Raji (cell line): ENCODE measurements at regions not wholly inside any gene's neighbourhood (a gene's known extent, or its start where the extent isn't known, plus 50 kb on each side); places are given as distances from the start of the nearest gene placed in this dataset.

Experiments used
- POLR2A ChIP-seq: IDR thresholded peaks from 2 replicates; pipeline ENCODE4 v1.6.1; 2011; ENCODE audit warnings: low read depth, low read length, control low read depth; ENCODE audit not compliant: insufficient read depth

DNA sequence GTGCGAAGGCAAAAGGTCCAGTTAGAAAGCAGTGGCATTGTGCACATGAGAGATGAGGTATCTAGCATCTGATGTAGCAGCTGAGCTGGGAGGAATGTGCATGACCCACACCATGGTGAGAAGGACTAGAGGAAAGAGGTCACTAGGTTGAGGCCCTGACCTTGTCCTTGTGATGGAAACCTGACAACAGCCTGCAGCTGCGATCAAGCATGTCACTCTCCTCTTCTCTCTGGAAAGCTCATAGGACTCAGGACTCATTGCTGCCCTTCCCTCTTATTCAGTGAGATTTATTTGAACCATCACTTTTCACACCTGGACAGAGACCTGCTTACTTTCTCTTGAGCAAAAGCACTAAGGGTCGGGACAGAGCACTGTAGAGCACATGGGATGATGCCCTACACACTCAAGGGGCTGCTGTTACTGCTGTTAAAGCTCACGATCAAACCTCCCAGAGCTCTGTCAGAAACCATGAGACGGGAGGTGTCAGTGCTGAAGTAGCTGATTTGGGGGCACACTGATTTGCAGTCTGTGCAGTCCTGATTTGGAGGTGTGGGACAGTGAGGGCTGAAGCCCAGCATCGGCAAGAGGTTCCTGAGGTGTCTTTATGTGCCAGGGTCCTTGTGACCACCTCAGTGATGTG is 104.3 kb downstream of the VPREB1 start:
- no peak for TF ChIP-seq POLR2A

DNA sequence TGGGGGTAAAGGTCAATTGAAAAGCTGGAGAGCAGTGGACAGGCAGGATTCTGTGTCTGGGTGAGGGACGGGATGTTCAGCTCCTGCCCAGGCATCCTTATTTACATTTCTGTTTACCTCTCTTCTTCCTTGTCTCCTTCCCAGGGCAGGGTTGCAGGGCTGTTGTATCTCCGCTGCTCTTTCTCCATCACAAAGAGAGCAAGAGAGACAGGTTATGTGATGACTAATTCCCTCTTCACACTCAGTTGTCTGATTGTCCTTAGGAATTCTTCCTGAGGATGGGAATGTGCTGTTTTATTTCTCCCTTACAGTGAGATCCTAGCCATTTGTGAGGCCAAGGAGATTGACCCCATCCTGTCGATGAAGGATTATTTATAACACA is 104.9 kb downstream of the VPREB1 start:
- no peak for TF ChIP-seq POLR2A

DNA sequence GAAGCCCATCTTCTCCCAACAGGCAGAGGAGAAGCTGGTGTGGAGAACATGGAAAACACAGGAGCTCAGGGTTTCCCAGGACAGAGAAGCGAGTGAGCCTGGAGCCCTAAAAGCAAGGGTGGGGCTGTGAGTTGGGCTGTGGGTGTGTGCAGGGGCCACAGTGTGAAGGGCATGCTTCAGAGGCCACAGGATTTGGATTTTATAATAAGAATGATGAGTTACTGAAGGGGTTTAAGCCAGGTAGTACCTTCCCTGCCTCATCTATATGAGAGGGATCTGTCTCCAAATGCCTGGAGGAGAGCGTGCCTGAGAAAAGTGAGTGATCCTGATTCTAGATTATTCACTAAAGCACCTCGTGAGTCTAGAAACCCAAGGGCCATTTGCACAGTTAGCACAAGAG is 106.8 kb downstream of the VPREB1 start:
- TF ChIP-seq POLR2A, result no peak

DNA sequence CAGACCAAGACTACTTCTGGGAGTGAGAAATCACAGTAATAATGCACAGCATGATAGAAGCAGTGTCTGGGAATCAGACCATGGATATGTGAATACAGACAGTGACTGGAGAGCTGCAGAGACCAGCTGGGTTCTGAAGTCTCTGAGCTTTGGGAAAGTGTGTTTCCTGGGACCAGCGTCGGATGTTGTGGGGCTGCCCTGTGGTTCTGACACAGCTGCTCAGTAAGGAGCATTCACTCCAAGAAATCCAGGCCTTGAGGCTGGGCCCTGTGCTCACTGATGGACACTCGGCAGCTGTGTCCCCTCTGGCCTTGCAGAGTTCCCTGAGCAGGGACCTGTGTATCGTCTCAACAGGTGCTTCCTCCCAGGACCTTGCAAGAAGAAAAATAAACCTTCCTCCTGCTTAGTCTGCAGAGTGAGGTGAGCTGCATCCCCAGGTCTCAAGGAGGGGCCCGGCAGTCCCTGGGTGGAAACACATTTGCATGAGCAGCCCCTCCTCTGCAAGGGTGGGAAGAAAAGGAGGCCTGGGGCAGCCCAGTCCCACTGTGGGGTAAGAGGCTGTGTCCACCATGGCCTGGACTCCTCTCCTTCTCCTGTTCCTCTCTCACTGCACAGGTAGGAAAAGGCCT is 107.9 kb downstream of the VPREB1 start:
- TF ChIP-seq POLR2A, result 0 out of 2 replicates have a peak, but pooled peaks have one; percentile 18

DNA sequence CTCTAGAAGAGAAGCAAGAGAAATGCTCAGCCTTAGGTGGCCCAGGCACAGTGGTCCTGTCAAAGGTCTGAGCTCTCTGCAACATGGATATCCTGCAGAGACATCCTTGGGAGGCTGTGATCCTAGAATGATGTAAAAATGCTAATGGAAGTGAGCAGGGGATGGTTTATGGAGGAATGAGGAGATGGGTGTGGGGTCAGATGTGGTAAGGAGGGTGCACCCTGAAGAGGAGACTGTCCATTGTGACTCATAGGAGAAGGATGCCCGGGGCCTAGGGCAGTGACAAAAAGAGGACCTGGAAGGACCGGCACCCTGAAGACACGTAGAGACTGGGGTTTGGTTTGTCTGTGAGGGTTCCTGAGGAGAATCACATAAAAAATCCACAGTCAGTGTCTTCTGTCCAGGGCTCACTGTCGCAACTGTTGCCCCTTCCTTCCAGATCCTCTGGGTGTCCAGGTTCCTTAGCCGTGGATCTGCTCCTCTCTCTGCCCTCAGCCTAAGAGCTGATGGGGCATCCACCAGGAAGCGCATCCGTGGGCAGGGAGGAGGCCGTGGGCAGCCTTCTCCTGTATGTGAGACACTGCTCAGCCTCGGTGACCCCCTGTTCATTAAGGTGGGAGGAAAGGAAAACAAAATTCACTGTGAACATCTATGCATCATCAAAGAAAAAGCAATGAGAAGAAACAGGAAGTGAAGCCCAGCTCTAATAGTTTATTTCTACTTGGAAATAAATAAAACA is 110.7 kb downstream of the VPREB1 start:
- TF ChIP-seq POLR2A, result no peak

DNA sequence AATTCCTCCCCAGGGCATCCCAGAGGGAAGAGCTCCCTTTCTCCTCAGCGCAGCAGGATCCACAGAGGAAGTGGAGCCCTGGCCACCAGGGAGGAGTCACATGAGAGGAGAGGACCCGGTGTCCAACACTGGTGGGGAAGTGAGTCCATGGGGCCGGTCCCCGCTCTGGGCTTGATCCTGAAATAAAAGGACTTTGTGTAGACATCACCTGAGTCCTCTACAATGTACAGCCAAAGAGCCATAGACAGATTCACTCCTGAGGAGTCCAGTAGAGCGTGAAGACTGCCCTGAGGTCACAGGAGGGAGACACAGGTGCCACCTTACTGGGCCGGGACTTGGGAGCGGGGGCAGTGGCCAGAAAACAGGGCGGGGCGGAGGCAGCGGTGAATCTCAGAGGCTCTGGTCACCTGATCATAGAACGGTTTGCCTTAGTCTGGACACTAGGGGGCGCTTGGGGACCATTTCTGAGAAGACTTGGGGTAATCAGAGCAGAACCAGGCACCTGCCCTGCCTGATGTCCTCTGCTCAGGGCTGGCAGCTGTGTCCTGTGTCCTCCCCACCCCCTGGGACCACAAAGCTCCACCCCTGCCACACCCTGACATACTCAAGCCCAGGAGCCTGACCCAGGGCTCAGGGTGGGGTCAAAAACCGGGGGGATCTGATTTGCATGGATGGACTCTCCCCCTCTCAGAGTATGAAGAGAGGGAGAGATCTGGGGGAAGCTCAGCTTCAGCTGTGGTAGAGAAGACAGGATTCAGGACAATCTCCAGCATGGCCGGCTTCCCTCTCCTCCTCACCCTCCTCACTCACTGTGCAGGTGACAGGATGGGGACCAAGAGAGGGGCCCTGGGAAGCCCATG is 112.7 kb downstream of the VPREB1 start:
- no peak for TF ChIP-seq POLR2A

DNA sequence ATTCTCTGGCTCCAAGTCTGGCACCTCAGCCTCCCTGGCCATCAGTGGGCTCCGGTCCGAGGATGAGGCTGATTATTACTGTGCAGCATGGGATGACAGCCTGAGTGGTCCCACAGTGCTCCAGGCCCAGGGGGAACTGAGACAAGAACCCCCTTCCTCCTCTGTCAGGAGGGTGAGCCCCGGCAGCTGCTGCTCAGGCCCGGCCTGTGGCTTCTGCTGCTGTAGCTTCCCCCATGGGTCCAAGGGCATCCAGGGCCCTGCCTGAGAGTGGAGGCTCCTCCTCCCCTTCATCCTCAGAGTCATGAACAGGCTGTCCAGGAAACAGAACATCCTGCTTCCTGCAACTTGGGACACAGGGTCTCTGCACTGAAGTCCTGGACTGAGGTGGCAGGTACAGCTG is 113.6 kb downstream of the VPREB1 start:
- no peak for TF ChIP-seq POLR2A

DNA sequence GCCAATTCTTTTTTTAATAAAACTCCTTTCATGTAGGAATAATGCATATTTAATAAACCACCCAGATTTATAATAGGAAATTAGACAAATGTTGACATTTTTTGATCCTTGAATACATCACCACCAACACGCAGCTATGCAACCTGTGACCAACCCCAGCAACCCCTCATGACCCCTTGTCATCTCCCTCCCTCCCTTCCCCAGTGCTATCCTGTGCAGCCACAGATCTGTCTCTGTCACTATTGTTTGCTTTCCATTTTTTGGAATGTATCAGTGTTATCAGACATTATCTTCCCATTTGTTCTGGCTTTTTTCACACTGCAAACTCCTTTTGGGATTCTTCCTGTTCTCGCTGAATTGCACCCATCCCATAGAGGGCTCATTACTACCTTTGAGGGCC is 114.1 kb downstream of the VPREB1 start:
- TF ChIP-seq POLR2A, result no peak

DNA sequence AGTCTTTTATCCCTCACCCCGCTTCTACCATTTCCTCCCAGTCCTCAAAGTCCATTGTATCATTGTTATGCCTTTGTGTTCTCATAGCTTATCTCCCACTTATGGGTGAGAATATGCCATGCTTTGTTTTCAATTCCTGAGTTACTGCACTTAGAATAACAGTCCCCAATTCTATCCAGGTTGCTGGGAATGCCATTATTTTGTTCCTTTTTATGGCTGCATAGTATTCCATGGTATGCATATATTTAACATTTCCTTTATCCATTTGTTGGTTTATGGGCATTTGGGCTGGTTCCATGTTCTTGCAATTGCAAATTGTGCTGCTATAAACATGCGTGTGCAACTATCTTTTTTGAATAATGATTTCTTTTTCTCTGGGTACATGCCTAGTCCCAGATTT is 114.9 kb downstream of the VPREB1 start:
- no peak for TF ChIP-seq POLR2A

DNA sequence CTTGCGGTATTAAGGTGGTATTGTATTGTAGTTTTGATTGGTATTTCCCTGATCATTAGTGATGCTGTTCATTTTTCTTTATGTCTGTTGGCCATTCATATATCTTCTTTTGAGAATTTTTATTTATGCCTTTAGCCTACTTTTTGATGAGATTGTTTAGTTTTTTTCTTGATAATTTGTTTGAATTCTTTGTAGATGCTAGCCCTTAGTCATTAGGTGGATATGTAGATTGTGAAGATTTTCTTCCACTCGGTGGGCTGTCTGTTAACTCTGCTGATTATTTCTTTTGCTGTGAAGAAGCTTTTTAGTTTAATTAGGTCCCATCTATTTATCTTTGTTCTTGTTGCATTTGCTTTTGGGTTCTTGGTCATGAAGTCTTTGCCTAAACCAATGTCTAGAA is 115.4 kb downstream of the VPREB1 start:
- no peak for TF ChIP-seq POLR2A

DNA sequence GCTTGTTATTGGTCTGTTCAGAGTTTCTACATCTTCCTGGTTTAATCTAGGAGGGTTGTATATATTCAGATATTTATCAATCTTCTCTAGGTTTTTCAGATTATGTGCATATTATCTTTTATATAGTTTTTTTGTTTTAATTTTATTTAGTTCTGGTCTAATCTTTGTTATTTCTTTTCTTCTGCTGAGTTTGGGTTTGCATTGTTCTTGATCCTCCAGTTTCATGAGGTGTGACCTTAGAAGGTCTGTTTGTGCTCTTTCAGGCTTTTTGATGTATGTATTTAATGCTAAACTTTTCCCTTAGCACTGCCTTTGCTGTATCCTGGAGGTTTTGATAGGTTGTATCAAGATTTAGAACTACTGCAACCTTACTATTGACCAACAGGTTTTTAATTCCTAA is 117.7 kb downstream of the VPREB1 start:
- TF ChIP-seq POLR2A, result no peak

DNA sequence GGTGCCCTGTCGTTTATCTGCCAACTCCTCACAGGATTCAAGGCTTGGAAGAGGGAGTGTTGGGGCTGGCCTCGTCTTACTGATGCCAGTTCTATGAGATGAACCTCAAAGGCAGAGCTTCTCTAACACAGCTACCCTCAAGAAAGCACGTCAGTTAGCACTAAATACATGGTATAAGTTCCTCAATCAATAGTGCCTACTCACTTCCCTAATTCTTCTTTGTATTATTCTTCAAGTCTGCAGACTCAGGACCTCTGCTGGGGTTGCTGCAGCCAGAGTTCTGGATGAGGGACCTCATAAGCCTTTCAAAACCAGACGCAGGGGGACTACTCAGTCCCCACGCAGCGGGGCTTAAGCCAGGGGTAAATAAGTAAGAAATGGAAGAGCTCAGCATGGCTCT is 118.3 kb downstream of the VPREB1 start:
- TF ChIP-seq POLR2A, result no peak

DNA sequence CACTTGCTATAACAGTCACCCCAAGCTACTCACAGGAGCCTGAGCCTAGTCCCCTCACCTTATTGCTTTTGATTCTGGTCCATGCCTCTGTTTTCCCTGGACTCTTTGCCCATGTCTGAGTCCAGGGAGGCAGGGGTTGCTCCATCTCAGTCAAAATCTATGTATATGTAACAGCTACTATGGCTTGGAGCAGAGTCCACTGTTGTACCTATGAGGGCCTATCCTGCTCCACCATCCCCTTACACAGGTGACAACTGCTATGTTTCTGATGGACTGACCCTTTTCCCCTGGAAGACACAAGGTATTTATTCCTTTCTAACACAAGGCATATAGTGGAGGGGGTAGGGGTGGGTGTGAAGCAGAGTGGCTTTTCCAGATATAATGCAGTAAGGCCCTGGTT is 119.6 kb downstream of the VPREB1 start:
- no peak for TF ChIP-seq POLR2A

DNA sequence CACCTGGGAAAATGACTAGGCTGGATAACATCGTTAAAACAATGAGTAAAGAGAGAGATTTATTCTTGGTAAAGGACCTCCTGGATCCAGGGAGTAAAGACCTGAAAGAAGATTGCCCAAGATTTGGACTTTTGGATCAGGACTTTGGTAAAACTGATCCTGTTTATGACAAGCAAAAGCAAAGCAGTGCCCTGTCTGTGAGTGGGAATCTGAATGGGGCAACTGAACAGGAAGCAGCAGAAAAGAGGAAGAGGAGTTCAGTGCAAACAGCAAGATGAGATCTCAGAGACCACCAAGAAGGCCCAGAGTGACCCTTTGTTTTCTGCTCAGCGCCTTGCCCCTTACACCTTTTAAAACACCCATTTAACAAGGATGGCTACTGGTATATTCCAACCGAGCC is 122.0 kb downstream of the VPREB1 start:
- TF ChIP-seq POLR2A, result no peak

DNA sequence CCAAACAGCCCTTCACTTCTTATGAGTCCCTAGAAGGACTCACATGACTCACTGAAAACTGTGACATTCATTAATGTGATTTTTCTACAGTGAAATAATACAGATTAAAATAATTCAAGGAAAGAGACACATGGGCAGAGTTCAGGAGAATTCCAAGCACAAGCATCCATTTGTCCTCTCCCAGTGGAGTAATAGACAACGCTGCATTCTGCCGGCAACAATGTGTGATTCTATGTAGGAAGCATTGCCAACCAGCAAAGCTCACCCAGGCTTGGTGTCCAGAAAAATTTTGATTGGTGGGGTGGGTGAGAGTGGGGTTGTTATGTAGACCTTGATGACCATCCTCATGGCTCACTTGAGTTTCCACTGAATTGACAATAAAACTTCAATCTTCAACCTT is 123.9 kb downstream of the VPREB1 start:
- TF ChIP-seq POLR2A, result no peak

DNA sequence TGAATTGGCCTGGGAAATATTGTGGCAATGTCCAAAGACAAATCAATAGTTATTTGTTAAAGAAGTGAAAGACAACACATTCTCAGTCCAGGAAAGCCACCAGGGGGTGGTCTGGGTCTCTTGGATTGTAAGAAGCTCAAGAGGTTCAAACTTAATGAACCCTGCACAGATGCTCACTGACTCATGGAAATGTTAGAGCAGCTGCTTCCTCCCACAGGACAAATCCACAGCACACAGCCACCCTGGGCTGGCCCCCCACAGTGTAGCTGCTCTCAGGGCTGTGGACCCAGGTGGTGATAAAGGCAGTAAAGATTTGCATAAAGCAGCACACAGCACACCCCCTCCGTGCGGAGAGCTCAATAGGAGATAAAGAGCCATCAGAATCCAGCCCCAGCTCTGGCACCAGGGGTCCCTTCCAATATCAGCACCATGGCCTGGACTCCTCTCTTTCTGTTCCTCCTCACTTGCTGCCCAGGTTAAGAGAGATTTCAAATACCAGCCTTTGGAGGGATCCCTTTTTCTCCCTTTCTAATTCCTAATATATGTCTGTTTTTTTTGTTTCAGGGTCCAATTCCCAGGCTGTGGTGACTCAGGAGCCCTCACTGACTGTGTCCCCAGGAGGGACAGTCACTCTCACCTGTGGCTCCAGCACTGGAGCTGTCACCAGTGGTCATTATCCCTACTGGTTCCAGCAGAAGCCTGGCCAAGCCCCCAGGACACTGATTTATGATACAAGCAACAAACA is 124.8 kb downstream of the VPREB1 start:
- peak; percentile 51 for TF ChIP-seq POLR2A

DNA sequence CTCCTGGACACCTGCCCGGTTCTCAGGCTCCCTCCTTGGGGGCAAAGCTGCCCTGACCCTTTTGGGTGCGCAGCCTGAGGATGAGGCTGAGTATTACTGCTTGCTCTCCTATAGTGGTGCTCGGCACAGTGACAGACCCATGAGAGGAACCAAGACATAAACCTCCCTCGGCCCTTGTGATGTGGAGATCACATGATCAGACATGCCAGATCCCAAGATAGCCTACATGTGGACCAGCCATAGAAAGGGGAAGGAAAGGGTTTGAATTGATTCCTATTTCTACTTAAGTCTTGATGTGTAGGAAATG is 125.3 kb downstream of the VPREB1 start:
- TF ChIP-seq POLR2A, result peak; percentile 34
